LNCAP (cell line): ENCODE measurements at regions not wholly inside any gene's neighbourhood (a gene's known extent, or its start where the extent isn't known, plus 50 kb on each side); places are given as distances from the start of the nearest gene placed in this dataset.

Experiments used
- CTCF ChIP-seq: fragments of 450-650 bp; IDR thresholded peaks from 2 replicates; pipeline ENCODE4 v1.5.1; 2017; ENCODE audit warnings: mild to moderate bottlenecking

- no peak for TF ChIP-seq CTCF
Observed at GRCh38 chr16:86306811-86307513, 203.4 kb upstream of the FOXF1 start.

GRCh38 chr16:86307514-86307903, 202.8 kb upstream of the FOXF1 start:
- no peak for TF ChIP-seq CTCF

GRCh38 chr16:86308514-86308913, 201.8 kb upstream of the FOXF1 start:
- TF ChIP-seq CTCF: no peak

- TF ChIP-seq CTCF: no peak
Observed at GRCh38 chr16:86313631-86314030, 196.7 kb upstream of the FOXF1 start.

GRCh38 chr16:86314402-86315025, 195.8 kb upstream of the FOXF1 start:
- TF ChIP-seq CTCF: no peak

GRCh38 chr16:86316967-86317812, 193.1 kb upstream of the FOXF1 start:
- no peak for TF ChIP-seq CTCF

- TF ChIP-seq CTCF: no peak
Observed at GRCh38 chr16:86317813-86318650, 192.3 kb upstream of the FOXF1 start.
